Islet of Langerhans (tissue), 1 donor: ENCODE measurements at regions not wholly inside any gene's neighbourhood (a gene's known extent, or its start where the extent isn't known, plus 50 kb on each side); places are given as distances from the start of the nearest gene placed in this dataset.

ENCODE experiments used
- FAIRE-seq: peaks from one replicate; lab custom pipeline; 2011; peaks lifted over from hg19 to GRCh38; lab: Jason Lieb, UNC

GRCh38 chr17:72208832-72209231, 88.0 kb downstream of the SOX9 start:
- FAIRE-seq = no peak

GRCh38 chr17:72212041-72212440, 91.2 kb downstream of the SOX9 start:
- FAIRE-seq = no peak

- no peak for FAIRE-seq
Measured at GRCh38 chr17:72215490-72215889, 94.7 kb downstream of the SOX9 start.

- no peak for FAIRE-seq
Measured at GRCh38 chr17:72215928-72216327, 95.1 kb downstream of the SOX9 start.

- FAIRE-seq = no peak
Measured at GRCh38 chr17:72219137-72219823, 98.5 kb downstream of the SOX9 start.

GRCh38 chr17:72219824-72220493, 99.1 kb downstream of the SOX9 start:
- FAIRE-seq = no peak

GRCh38 chr17:72222661-72223380, 102.0 kb downstream of the SOX9 start:
- FAIRE-seq = no peak

- no peak for FAIRE-seq
Measured at GRCh38 chr17:72223866-72224291, 103.1 kb downstream of the SOX9 start.

- no peak for FAIRE-seq
Measured at GRCh38 chr17:72226322-72226721, 105.5 kb downstream of the SOX9 start.

- FAIRE-seq = no peak
Measured at GRCh38 chr17:72233986-72234385, 113.2 kb downstream of the SOX9 start.

- FAIRE-seq = no peak
Measured at GRCh38 chr17:72234985-72235384, 114.2 kb downstream of the SOX9 start.

GRCh38 chr17:72236980-72237633, 116.3 kb downstream of the SOX9 start:
- no peak for FAIRE-seq

GRCh38 chr17:72238157-72238673, 117.4 kb downstream of the SOX9 start:
- no peak for FAIRE-seq

GRCh38 chr17:72239548-72239947, 118.7 kb downstream of the SOX9 start:
- FAIRE-seq = no peak

- no peak for FAIRE-seq
Measured at GRCh38 chr17:72240333-72240732, 119.5 kb downstream of the SOX9 start.

- no peak for FAIRE-seq
Measured at GRCh38 chr17:72244494-72244893, 123.7 kb downstream of the SOX9 start.

- no peak for FAIRE-seq
Measured at GRCh38 chr17:72244956-72245355, 124.1 kb downstream of the SOX9 start.

- no peak for FAIRE-seq
Measured at GRCh38 chr17:72249441-72249840, 128.6 kb downstream of the SOX9 start.

GRCh38 chr17:72250206-72250605, 129.4 kb downstream of the SOX9 start:
- FAIRE-seq = no peak

GRCh38 chr17:72253597-72253996, 132.8 kb downstream of the SOX9 start:
- FAIRE-seq = no peak

GRCh38 chr17:72254808-72255449, 134.1 kb downstream of the SOX9 start:
- FAIRE-seq = no peak

- FAIRE-seq = no peak
Measured at GRCh38 chr17:72255481-72255880, 134.7 kb downstream of the SOX9 start.
